Body of pancreas (tissue), 4 donors: ENCODE measurements at regions not wholly inside any gene's neighbourhood (a gene's known extent, or its start where the extent isn't known, plus 50 kb on each side); places are given as distances from the start of the nearest gene placed in this dataset.
"Not testable (repeated sequence)": the region's sequence is repeated elsewhere in the genome, so short reads cannot be mapped to it uniquely, and the experiment has no call there.

Experiments used
- ATAC-seq: fragments of 150-250 bp; one replicate; pipeline ENCODE4 v1.9.1; 2016
- DNase-seq, 4 donors: peaks; one replicate each; pipeline ENCODE4 v3.0.0-alpha.2; 2019
- H3K27ac ChIP-seq, 4 donors: fragments of 200-600 bp; sonication (generic); 1 replicate in 3 of 4; 2 replicates in 1 of 4; pipeline versions ENCODE4 v1.5.1 to v1.6.1; 2016 to 2019; ENCODE audit warnings: mild to moderate bottlenecking in 1 of 4, mixed read lengths in 1 of 4, moderate library complexity in 1 of 4
- H3K27me3 ChIP-seq, 2 donors: fragments of 200-600 bp; sonication (generic); one replicate each; pipeline ENCODE4 v1.6.0; 2016; ENCODE audit warnings: mild to moderate bottlenecking in 1 of 2
- H3K36me3 ChIP-seq, 2 donors: fragments of 200-600 bp; sonication (generic); replicated peaks in 1 of 2; 2 replicates each; pipeline ENCODE4 v1.5.1; 2016; ENCODE audit warnings: low read depth in 2 of 2; ENCODE audit not compliant: insufficient read depth in 1 of 2
- H3K4me1 ChIP-seq: fragments of 200-600 bp; sonication (generic); one replicate; pipeline ENCODE4 v1.6.0; 2016
- H3K4me3 ChIP-seq, 2 donors: fragments of 200-600 bp; sonication (generic); 1 replicate in 1 of 2; 2 replicates in 1 of 2; pipeline ENCODE4 v1.5.1; 2016 to 2019
- H3K9me3 ChIP-seq, 3 donors: fragments of 200-600 bp; sonication (generic); 1 replicate in 2 of 3; 2 replicates in 1 of 3; pipeline ENCODE4 v1.5.1; 2016
- CTCF ChIP-seq, 7 experiments: fragments of 450-650 bp in 4 of 7; fragments of 200-600 bp in 3 of 7; sonication (generic) in 3 of 7; IDR thresholded peaks; one replicate each; pipeline ENCODE4 v1.5.1; 2016 to 2019; ENCODE audit warnings: antibody characterized with exemption in 7 of 7
- POLR2A ChIP-seq, 3 donors: fragments of 450-650 bp; IDR thresholded peaks; one replicate each; pipeline ENCODE4 v1.6.1; 2016; ENCODE audit warnings: antibody characterized with exemption in 3 of 3, mild to moderate bottlenecking in 2 of 3
- WGBS, 2 donors: methylation state at CpG; one replicate each; pipeline ENCODE4 v1.1.5; 2017; 5-methylcytosine and 5-hydroxymethylcytosine counted together
- intact Hi-C: fragments of 100-400 bp; cut with DNase I; formaldehyde crosslinking; loops from one replicate; pipeline ENCODE4 v1.15.1; 2023

- WGBS, 2 donors: 56 to 72% methylated on average over 4 of the region's 4 CpGs
- no peak for TF ChIP-seq CTCF (IDR thresholded peaks at IDR 0.05)
- no peak for TF ChIP-seq POLR2A (IDR thresholded peaks at IDR 0.05)
- intact Hi-C loops: no loop called here
- H3K4me3 ChIP-seq: no peak overlapping the region
- H3K27ac ChIP-seq: no peak overlapping the region
- no peaks in the 10 kb centered on the region for H3K4me1 ChIP-seq
- no peak for DNase-seq
- no peaks in the 10 kb centered on the region for H3K27me3 ChIP-seq
- no peaks in the 10 kb centered on the region for H3K36me3 ChIP-seq
- no peaks in the 10 kb centered on the region for H3K9me3 ChIP-seq
- no peak for ATAC-seq
Measured at GRCh38 chr22:22176929-22177616, 67.5 kb upstream of the VPREB1 start.

- H3K27ac ChIP-seq, DNase-seq, H3K4me1 ChIP-seq, intact Hi-C loops, H3K36me3 ChIP-seq, ATAC-seq, H3K9me3 ChIP-seq, H3K27me3 ChIP-seq, H3K4me3 ChIP-seq: not testable (repeated sequence)
- 57 to 66% methylated on average over 6 of the region's 6 CpGs for WGBS, 2 donors
Measured at GRCh38 chr22:22172896-22173628, 71.5 kb upstream of the VPREB1 start.

GRCh38 chr22:22171357-22172218, 73.0 kb upstream of the VPREB1 start:
- ATAC-seq: no peak
- no peaks in the 10 kb centered on the region for H3K4me1 ChIP-seq
- intact Hi-C loops: no loop called here
- H3K27ac ChIP-seq: no peak overlapping the region
- DNase-seq: no peak
- no peak overlapping the region for H3K4me3 ChIP-seq
- H3K27me3 ChIP-seq: no peaks in the 10 kb centered on the region
- no peaks in the 10 kb centered on the region for H3K36me3 ChIP-seq
- TF ChIP-seq CTCF (IDR thresholded peaks at IDR 0.05): peak in 1 of 7 experiments; percentile 3
- no peak for TF ChIP-seq POLR2A (IDR thresholded peaks at IDR 0.05)
- 18 to 25% methylated on average over 6 of the region's 6 CpGs for WGBS, 2 donors
- no peaks in the 10 kb centered on the region for H3K9me3 ChIP-seq

GRCh38 chr22:22169923-22170322, 74.7 kb upstream of the VPREB1 start:
- intact Hi-C loops: no loop called here
- no peak for ATAC-seq

More at GRCh38 chr22:22169923-22170322, 74.7 kb upstream of the VPREB1 start:
- no peaks in the 10 kb centered on the region for H3K4me1 ChIP-seq
- no peaks in the 10 kb centered on the region for H3K27me3 ChIP-seq
- no peak overlapping the region for H3K4me3 ChIP-seq
- DNase-seq: no peak
- H3K36me3 ChIP-seq: no peaks in the 10 kb centered on the region
- no peaks in the 10 kb centered on the region for H3K9me3 ChIP-seq
- 18 to 23% methylated on average over 1 of the region's 1 CpG for WGBS, 2 donors
- H3K27ac ChIP-seq: no peak overlapping the region
- TF ChIP-seq CTCF (IDR thresholded peaks at IDR 0.05) (no peak), POLR2A (IDR thresholded peaks at IDR 0.05) (no peak)
